B cell (primary cell): ENCODE measurements at regions not wholly inside any gene's neighbourhood (a gene's known extent, or its start where the extent isn't known, plus 50 kb on each side); places are given as distances from the start of the nearest gene placed in this dataset.

Experiments used
- CTCF ChIP-seq: fragments of 200-600 bp; IDR thresholded peaks from one replicate; pipeline ENCODE4 v1.8.0; 2022; ENCODE audit warnings: antibody characterized with exemption, mild to moderate bottlenecking
- EZH2 ChIP-seq: IDR thresholded peaks from 2 replicates; pipeline ENCODE4 v1.6.1; 2012; ENCODE audit warnings: borderline replicate concordance, low read depth, mild to moderate bottlenecking, moderate library complexity, low read length; ENCODE audit not compliant: insufficient read depth, poor library complexity, severe bottlenecking

- no peak for TF ChIP-seq EZH2
- no peak for TF ChIP-seq CTCF
Observed at GRCh38 chr10:8912108-8912507, 857.6 kb downstream of the GATA3 start.
